ENCODE measurements at regions not wholly inside any gene's neighbourhood (a gene's known extent, or its start where the extent isn't known, plus 50 kb on each side); places are given as distances from the start of the nearest gene placed in this dataset.

- POLR2A ChIA-PET: no interaction called here
- Histone ChIP-seq H3K4me1 (ENCODE audit: control insufficient read depth in 2 of 2, insufficient read depth in 2 of 2, low read length in 2 of 2) (no peaks in the 10 kb centered on the region), H3K79me2 (ENCODE audit: control insufficient read depth, insufficient read depth, low read length) (no peaks in the 10 kb centered on the region), H3K36me3 (replicated peaks in 1 of 2; ENCODE audit: control extremely low read depth in 1 of 2, control insufficient read depth in 1 of 2, extremely low read depth in 1 of 2, insufficient read depth in 2 of 2, low read length in 1 of 2) (no peaks in the 10 kb centered on the region), H2AFZ (ENCODE audit: insufficient read depth, low read depth, low read length, poor library complexity, severe bottlenecking) (no peak overlapping the region), H3K27ac (ENCODE audit: low read length in 2 of 2) (no peak overlapping the region), H3K4me3 (ENCODE audit: control extremely low read depth in 1 of 5, extremely low read depth in 1 of 5, insufficient read depth in 1 of 5, low read depth in 2 of 5, low read length in 4 of 5) (no peak overlapping the region), H4K20me1 (ENCODE audit: control insufficient read depth, insufficient read depth, low read length, poor library complexity, severe bottlenecking) (no peaks in the 10 kb centered on the region), H3K9ac (ENCODE audit: low read length) (no peak overlapping the region), H3K27me3 (replicated peaks in 1 of 4; ENCODE audit: control extremely low read depth in 1 of 4, control insufficient read depth in 3 of 4, insufficient read depth in 4 of 4, low read length in 3 of 4) (no peaks in the 10 kb centered on the region), H3K4me2 (replicated peaks; ENCODE audit: low read depth, low read length, poor library complexity, severe bottlenecking) (no peak overlapping the region), H3K9me3 (ENCODE audit: control extremely low read depth in 1 of 3, control insufficient read depth in 2 of 3, insufficient read depth in 1 of 3, low read length in 2 of 3) (no peaks in the 10 kb centered on the region)
- intact Hi-C loops (cut with micrococcal nuclease): no loop called here
- no peak for DNase-seq
- no peaks in the 10 kb centered on the region for H3K4me1 Mint-ChIP-seq
- TF ChIP-seq EZH2 (IDR thresholded peaks at IDR 0.05; ENCODE audit: borderline replicate concordance, insufficient read depth, low read depth, low read length, poor library complexity, severe bottlenecking): no peak
- H3K9me3 Mint-ChIP-seq (ENCODE audit: insufficient read depth): no peaks in the 10 kb centered on the region
- H3K27me3 Mint-ChIP-seq: peaks cover 3% of the 10 kb centered on the region
- no peak overlapping the region for H3K4me3 Mint-ChIP-seq
- CTCF ChIA-PET: no interaction called here
- no peak for ATAC-seq (ENCODE audit: low read depth)
- no peak overlapping the region for H3K27ac Mint-ChIP-seq
- no CpG with 5 or more reads among the region's 3 CpGs for WGBS (ENCODE audit: insufficient coverage)
Measured at GRCh38 chr2:204486321-204486720, 59.0 kb upstream of the PARD3B start.

- H3K27me3 Mint-ChIP-seq: peaks cover 3% of the 10 kb centered on the region
Measured at GRCh38 chr2:204486805-204487204, 58.5 kb upstream of the PARD3B start.

More at GRCh38 chr2:204486805-204487204, 58.5 kb upstream of the PARD3B start:
- H3K36me3 ChIP-seq (replicated peaks in 1 of 2; ENCODE audit: control extremely low read depth in 1 of 2, control insufficient read depth in 1 of 2, extremely low read depth in 1 of 2, insufficient read depth in 2 of 2, low read length in 1 of 2): no peaks in the 10 kb centered on the region
- no peak for TF ChIP-seq CTCF (IDR thresholded peaks at IDR 0.05)
- TF ChIP-seq EZH2 (IDR thresholded peaks at IDR 0.05; ENCODE audit: borderline replicate concordance, insufficient read depth, low read depth, low read length, poor library complexity, severe bottlenecking): no peak
- ATAC-seq (ENCODE audit: low read depth) (no peak), DNase-seq (no peak)
- no peaks in the 10 kb centered on the region for H4K20me1 ChIP-seq (ENCODE audit: control insufficient read depth, insufficient read depth, low read length, poor library complexity, severe bottlenecking)
- H3K27me3 ChIP-seq (replicated peaks in 1 of 4; ENCODE audit: control extremely low read depth in 1 of 4, control insufficient read depth in 3 of 4, insufficient read depth in 4 of 4, low read length in 3 of 4): no peaks in the 10 kb centered on the region
- H3K9me3 ChIP-seq (ENCODE audit: control extremely low read depth in 1 of 3, control insufficient read depth in 2 of 3, insufficient read depth in 1 of 3, low read length in 2 of 3): no peaks in the 10 kb centered on the region
- H3K4me1 Mint-ChIP-seq: no peaks in the 10 kb centered on the region
- no peak overlapping the region for H3K4me3 Mint-ChIP-seq
- intact Hi-C loops (cut with micrococcal nuclease): no loop called here
- no peaks in the 10 kb centered on the region for H3K4me1 ChIP-seq (ENCODE audit: control insufficient read depth in 2 of 2, insufficient read depth in 2 of 2, low read length in 2 of 2)
- H3K4me3 ChIP-seq (ENCODE audit: control extremely low read depth in 1 of 5, extremely low read depth in 1 of 5, insufficient read depth in 1 of 5, low read depth in 2 of 5, low read length in 4 of 5): no peak overlapping the region
- ChIA-PET POLR2A (no interaction called here), CTCF (no interaction called here)
- H3K79me2 ChIP-seq (ENCODE audit: control insufficient read depth, insufficient read depth, low read length): no peaks in the 10 kb centered on the region
- no peak overlapping the region for H3K9ac ChIP-seq (ENCODE audit: low read length)
- no peaks in the 10 kb centered on the region for H3K9me3 Mint-ChIP-seq (ENCODE audit: insufficient read depth)
- H3K27ac Mint-ChIP-seq: no peak overlapping the region
- WGBS (ENCODE audit: insufficient coverage): no CpG with 5 or more reads among the region's 2 CpGs
- no peak overlapping the region for H3K4me2 ChIP-seq (replicated peaks; ENCODE audit: low read depth, low read length, poor library complexity, severe bottlenecking)
- no peak overlapping the region for H2AFZ ChIP-seq (ENCODE audit: insufficient read depth, low read depth, low read length, poor library complexity, severe bottlenecking)
- no peak overlapping the region for H3K27ac ChIP-seq (ENCODE audit: low read length in 2 of 2)
